Ishikawa (cell line): ENCODE measurements at regions not wholly inside any gene's neighbourhood (a gene's known extent, or its start where the extent isn't known, plus 50 kb on each side); places are given as distances from the start of the nearest gene placed in this dataset.

Experiments used
- CEBPB ChIP-seq: IDR thresholded peaks from 2 replicates; pipeline ENCODE4 v1.6.1; 2012
- EGR1 ChIP-seq: IDR thresholded peaks from 2 replicates; pipeline ENCODE4 v1.6.1; 2012
- EP300 ChIP-seq: IDR thresholded peaks from 2 replicates; pipeline ENCODE4 v1.6.1; 2012; ENCODE audit warnings: borderline replicate concordance
- RAD21 ChIP-seq: IDR thresholded peaks from 2 replicates; pipeline ENCODE4 v1.6.1; 2012; ENCODE audit warnings: low read depth
- USF1 ChIP-seq: IDR thresholded peaks from 2 replicates; pipeline ENCODE4 v1.6.1; 2012
- YY1 ChIP-seq: IDR thresholded peaks from 2 replicates; pipeline ENCODE4 v1.6.1; 2012; ENCODE audit warnings: low read depth
- ZBTB7A ChIP-seq: IDR thresholded peaks from 2 replicates; pipeline ENCODE4 v1.6.1; 2012; ENCODE audit warnings: low read depth
- TF ChIP-seq, protein P1 (sequence below): IDR thresholded peaks from 2 replicates; pipeline ENCODE4 v1.6.1; 2012
- TF ChIP-seq, protein P2 (sequence below): IDR thresholded peaks from 2 replicates; pipeline ENCODE4 v1.6.1; 2012; ENCODE audit warnings: low read depth, mild to moderate bottlenecking

GRCh38 chr4:43345323-43345925 lies 452.9 kb downstream of the GRXCR1 start:
- no peak for TF ChIP-seq USF1
- TF ChIP-seq EP300: no peak
- TF ChIP-seq CEBPB: no peak
- no peak for TF ChIP-seq ZBTB7A
- no peak for TF ChIP-seq YY1
- TF ChIP-seq RAD21: no peak
- no peak for TF ChIP-seq EGR1
- TF ChIP-seq, protein P1, sequence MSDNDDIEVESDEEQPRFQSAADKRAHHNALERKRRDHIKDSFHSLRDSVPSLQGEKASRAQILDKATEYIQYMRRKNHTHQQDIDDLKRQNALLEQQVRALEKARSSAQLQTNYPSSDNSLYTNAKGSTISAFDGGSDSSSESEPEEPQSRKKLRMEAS: no peak
- TF ChIP-seq, protein P2, sequence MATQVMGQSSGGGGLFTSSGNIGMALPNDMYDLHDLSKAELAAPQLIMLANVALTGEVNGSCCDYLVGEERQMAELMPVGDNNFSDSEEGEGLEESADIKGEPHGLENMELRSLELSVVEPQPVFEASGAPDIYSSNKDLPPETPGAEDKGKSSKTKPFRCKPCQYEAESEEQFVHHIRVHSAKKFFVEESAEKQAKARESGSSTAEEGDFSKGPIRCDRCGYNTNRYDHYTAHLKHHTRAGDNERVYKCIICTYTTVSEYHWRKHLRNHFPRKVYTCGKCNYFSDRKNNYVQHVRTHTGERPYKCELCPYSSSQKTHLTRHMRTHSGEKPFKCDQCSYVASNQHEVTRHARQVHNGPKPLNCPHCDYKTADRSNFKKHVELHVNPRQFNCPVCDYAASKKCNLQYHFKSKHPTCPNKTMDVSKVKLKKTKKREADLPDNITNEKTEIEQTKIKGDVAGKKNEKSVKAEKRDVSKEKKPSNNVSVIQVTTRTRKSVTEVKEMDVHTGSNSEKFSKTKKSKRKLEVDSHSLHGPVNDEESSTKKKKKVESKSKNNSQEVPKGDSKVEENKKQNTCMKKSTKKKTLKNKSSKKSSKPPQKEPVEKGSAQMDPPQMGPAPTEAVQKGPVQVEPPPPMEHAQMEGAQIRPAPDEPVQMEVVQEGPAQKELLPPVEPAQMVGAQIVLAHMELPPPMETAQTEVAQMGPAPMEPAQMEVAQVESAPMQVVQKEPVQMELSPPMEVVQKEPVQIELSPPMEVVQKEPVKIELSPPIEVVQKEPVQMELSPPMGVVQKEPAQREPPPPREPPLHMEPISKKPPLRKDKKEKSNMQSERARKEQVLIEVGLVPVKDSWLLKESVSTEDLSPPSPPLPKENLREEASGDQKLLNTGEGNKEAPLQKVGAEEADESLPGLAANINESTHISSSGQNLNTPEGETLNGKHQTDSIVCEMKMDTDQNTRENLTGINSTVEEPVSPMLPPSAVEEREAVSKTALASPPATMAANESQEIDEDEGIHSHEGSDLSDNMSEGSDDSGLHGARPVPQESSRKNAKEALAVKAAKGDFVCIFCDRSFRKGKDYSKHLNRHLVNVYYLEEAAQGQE: no peak
